ENCODE measurements at regions not wholly inside any gene's neighbourhood (a gene's known extent, or its start where the extent isn't known, plus 50 kb on each side); places are given as distances from the start of the nearest gene placed in this dataset.
"Not testable (repeated sequence)": the region's sequence is repeated elsewhere in the genome, so short reads cannot be mapped to it uniquely, and the experiment has no call there.

DNA sequence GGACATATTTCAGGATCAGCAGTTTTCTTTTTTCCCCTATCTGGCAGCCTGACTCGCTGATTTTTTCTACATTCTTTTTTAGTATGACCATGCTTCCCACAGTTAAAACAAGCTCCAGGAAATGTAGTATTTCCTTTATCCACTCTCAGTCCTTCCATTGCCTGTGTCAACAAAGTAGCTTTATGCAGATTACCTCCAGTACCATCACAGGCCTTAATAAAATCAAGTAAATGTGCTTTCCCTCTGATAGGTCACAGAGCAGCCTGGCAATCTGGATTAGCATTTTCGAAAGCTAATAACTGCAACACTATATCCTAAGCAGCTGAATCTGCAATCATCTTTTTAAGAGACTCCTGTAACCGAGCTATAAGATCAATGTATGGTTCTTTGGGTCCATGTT lies 432.6 kb upstream of the SGO1 start:
- CTCF ChIA-PET; H3K27ac ChIP-seq (ENCODE audit: extremely low read depth, low read depth, low read length); H3K4me3 ChIP-seq (ENCODE audit: low read depth, low read length); H3K36me3 ChIP-seq (ENCODE audit: control insufficient read depth in 2 of 2, insufficient read depth in 1 of 2, low read length in 2 of 2); POLR2A ChIA-PET; H3K9me3 ChIP-seq (ENCODE audit: control insufficient read depth, insufficient read depth, low read depth, low read length); H3K4me1 ChIP-seq (ENCODE audit: control insufficient read depth, insufficient read depth, low read length): not testable (repeated sequence)

DNA sequence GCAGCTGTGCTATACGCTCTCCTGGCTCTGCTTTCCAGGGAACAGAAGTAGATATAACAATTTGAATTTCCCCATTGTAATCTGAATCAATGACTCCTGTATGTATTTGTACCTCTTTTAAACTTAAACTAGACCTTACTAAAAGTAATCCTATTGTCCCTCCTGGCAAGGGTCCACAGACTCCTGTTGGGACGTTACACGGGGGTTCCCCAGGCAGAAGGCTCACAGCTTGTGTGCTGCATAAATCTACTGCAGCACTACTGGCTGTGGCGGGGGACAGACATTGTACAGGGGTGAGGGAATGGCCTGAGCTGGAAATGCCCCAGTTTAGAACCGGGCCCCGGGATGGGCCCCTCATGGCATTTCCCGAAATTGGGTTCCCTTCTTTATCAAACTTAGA lies 432.2 kb upstream of the SGO1 start:
- H3K4me1 ChIP-seq (ENCODE audit: control insufficient read depth, insufficient read depth, low read length); CTCF ChIA-PET; H3K27ac ChIP-seq (ENCODE audit: extremely low read depth, low read depth, low read length); H3K36me3 ChIP-seq (ENCODE audit: control insufficient read depth in 2 of 2, insufficient read depth in 1 of 2, low read length in 2 of 2); H3K9me3 ChIP-seq (ENCODE audit: control insufficient read depth, insufficient read depth, low read depth, low read length); POLR2A ChIA-PET; H3K4me3 ChIP-seq (ENCODE audit: low read depth, low read length): not testable (repeated sequence)

DNA sequence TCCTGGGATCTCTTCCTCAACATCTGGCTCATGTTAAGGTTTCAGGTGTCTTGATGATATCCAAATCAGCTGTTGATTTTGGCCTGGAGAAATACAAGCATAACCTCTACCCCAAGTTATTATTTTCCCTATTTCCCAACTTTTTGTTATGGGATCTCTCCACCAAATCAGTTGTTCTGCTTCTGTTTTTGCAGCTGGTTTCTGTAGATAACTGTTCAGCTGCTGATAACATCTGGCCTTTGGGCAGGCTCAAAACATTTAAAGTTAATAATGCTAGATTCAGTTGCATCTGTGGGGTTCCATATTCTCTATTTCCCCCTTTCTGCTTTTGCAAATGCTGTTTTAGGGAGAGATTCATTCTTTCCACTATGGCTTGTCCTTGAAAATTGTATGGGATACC lies 430.0 kb upstream of the SGO1 start:
- H3K9me3 ChIP-seq (ENCODE audit: control insufficient read depth, insufficient read depth, low read depth, low read length); CTCF ChIA-PET; H3K36me3 ChIP-seq (ENCODE audit: control insufficient read depth in 2 of 2, insufficient read depth in 1 of 2, low read length in 2 of 2); POLR2A ChIA-PET; H3K27ac ChIP-seq (ENCODE audit: extremely low read depth, low read depth, low read length); H3K4me3 ChIP-seq (ENCODE audit: low read depth, low read length); H3K4me1 ChIP-seq (ENCODE audit: control insufficient read depth, insufficient read depth, low read length): not testable (repeated sequence)

DNA sequence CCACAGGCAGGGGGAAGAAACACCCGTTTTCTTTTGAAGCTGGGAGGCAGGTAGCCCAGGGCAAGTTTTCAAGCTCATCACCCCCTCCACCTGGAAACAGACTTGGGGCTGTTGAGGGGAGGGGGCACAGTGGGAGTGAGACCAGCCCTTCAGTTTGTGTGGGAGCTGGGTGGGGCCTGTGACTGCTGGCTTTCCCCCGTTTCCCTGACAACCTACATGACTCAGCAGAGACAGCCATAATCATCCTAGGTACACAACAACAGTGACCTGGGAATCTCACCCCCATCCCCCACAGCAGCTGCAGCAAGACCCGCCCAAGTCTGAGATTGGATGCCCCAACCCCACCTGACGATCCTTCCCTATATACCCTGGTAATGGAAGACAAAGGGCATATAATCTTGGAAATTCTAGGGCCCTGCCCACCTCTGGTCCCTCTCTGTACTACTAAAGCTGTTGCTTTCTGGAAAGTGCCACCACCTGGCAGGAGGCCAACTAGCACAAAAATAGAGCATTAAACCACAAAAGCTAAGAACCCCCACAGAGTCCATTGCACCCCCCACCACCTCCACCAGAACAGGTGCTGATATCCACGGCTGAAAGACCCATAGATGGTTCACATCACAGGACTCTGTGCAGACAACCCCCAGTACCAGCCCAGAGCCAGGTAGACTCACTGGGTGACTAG lies 422.2 kb upstream of the SGO1 start:
- no peaks in the 10 kb centered on the region for H3K9me3 ChIP-seq (ENCODE audit: control insufficient read depth, insufficient read depth, low read depth, low read length)
- TF ChIP-seq SP7 (tag by site-specific recombination; IDR thresholded peaks at IDR 0.05) (no peak), EGR2 (tag by site-specific recombination; IDR thresholded peaks at IDR 0.05; ENCODE audit: low read depth) (no peak), ZNF354C (tag by site-specific recombination; IDR thresholded peaks at IDR 0.05; ENCODE audit: borderline replicate concordance, low read depth) (no peak), ZNF549 (tag by site-specific recombination; IDR thresholded peaks at IDR 0.05) (no peak), ZNF785 (tag by site-specific recombination; IDR thresholded peaks at IDR 0.05) (no peak), ZNF394 (tag by site-specific recombination; IDR thresholded peaks at IDR 0.05; ENCODE audit: borderline replicate concordance) (no peak), ZSCAN23 (tag by site-specific recombination; IDR thresholded peaks at IDR 0.05) (no peak), ZNF324 (tag by site-specific recombination; IDR thresholded peaks at IDR 0.05) (no peak), ZNF664 (tag by site-specific recombination; IDR thresholded peaks at IDR 0.05) (no peak), ZBTB48 (tag by site-specific recombination; IDR thresholded peaks at IDR 0.05) (no peak), ZNF514 (tag by site-specific recombination; IDR thresholded peaks at IDR 0.05) (no peak), ZNF23 (tag by site-specific recombination; IDR thresholded peaks at IDR 0.05; ENCODE audit: borderline replicate concordance) (no peak), FEZF1 (tag by site-specific recombination; IDR thresholded peaks at IDR 0.05) (no peak), ZNF521 (tag by site-specific recombination; IDR thresholded peaks at IDR 0.05) (no peak), ZBTB8A (tag by site-specific recombination; IDR thresholded peaks at IDR 0.05) (no peak), ZBTB17 (tag by site-specific recombination; IDR thresholded peaks at IDR 0.05) (no peak)
- TF ChIP-seq, protein P1, sequence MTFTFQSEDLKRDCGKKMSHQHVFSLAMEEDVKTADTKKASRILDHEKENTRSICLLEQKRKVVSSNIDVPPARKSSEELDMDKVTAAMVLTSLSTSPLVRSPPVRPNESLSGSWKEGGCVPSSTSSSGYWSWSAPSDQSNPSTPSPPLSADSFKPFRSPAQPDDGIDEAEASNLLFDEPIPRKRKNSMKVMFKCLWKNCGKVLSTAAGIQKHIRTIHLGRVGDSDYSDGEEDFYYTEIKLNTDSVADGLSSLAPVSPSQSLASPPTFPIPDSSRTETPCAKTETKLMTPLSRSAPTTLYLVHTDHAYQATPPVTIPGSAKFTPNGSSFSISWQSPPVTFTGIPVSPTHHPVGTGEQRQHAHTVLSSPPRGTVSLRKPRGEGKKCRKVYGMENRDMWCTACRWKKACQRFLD (tag by site-specific recombination; IDR thresholded peaks at IDR 0.05) = no peak
- TF ChIP-seq, protein P2, sequence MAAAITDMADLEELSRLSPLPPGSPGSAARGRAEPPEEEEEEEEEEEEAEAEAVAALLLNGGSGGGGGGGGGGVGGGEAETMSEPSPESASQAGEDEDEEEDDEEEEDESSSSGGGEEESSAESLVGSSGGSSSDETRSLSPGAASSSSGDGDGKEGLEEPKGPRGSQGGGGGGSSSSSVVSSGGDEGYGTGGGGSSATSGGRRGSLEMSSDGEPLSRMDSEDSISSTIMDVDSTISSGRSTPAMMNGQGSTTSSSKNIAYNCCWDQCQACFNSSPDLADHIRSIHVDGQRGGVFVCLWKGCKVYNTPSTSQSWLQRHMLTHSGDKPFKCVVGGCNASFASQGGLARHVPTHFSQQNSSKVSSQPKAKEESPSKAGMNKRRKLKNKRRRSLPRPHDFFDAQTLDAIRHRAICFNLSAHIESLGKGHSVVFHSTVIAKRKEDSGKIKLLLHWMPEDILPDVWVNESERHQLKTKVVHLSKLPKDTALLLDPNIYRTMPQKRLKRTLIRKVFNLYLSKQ (tag by site-specific recombination; IDR thresholded peaks at IDR 0.05; ENCODE audit: borderline replicate concordance) = no peak
- TF ChIP-seq, protein P3, sequence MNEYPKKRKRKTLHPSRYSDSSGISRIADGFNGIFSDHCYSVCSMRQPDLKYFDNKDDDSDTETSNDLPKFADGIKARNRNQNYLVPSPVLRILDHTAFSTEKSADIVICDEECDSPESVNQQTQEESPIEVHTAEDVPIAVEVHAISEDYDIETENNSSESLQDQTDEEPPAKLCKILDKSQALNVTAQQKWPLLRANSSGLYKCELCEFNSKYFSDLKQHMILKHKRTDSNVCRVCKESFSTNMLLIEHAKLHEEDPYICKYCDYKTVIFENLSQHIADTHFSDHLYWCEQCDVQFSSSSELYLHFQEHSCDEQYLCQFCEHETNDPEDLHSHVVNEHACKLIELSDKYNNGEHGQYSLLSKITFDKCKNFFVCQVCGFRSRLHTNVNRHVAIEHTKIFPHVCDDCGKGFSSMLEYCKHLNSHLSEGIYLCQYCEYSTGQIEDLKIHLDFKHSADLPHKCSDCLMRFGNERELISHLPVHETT (tag by site-specific recombination; IDR thresholded peaks at IDR 0.05) = no peak
- TF ChIP-seq, protein P4, sequence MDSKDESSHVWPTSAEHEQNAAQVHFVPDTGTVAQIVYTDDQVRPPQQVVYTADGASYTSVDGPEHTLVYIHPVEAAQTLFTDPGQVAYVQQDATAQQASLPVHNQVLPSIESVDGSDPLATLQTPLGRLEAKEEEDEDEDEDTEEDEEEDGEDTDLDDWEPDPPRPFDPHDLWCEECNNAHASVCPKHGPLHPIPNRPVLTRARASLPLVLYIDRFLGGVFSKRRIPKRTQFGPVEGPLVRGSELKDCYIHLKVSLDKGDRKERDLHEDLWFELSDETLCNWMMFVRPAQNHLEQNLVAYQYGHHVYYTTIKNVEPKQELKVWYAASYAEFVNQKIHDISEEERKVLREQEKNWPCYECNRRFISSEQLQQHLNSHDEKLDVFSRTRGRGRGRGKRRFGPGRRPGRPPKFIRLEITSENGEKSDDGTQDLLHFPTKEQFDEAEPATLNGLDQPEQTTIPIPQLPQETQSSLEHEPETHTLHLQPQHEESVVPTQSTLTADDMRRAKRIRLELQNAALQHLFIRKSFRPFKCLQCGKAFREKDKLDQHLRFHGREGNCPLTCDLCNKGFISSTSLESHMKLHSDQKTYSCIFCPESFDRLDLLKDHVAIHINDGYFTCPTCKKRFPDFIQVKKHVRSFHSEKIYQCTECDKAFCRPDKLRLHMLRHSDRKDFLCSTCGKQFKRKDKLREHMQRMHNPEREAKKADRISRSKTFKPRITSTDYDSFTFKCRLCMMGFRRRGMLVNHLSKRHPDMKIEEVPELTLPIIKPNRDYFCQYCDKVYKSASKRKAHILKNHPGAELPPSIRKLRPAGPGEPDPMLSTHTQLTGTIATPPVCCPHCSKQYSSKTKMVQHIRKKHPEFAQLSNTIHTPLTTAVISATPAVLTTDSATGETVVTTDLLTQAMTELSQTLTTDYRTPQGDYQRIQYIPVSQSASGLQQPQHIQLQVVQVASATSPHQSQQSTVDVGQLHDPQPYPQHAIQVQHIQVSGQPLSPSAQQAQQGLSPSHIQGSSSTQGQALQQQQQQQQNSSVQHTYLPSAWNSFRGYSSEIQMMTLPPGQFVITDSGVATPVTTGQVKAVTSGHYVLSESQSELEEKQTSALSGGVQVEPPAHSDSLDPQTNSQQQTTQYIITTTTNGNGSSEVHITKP (tag by site-specific recombination; IDR thresholded peaks at IDR 0.05) = no peak
- H3K4me3 ChIP-seq (ENCODE audit: low read depth, low read length) = no peak overlapping the region
- H3K4me1 ChIP-seq (ENCODE audit: control insufficient read depth, insufficient read depth, low read length) = no peaks in the 10 kb centered on the region
- no peaks in the 10 kb centered on the region for H3K36me3 ChIP-seq (ENCODE audit: control insufficient read depth in 2 of 2, insufficient read depth in 1 of 2, low read length in 2 of 2)
- POLR2A ChIA-PET = no interaction called here
- CTCF ChIA-PET = interaction anchor here (0.6 kb wide), 1 partner anchor 329 kb away, joined by 3 read pairs; no protein-coding TSS in a partner anchor
- no peak overlapping the region for H3K27ac ChIP-seq (ENCODE audit: extremely low read depth, low read depth, low read length)
